CD4-positive, alpha-beta T cell treated with Interleukin-6 for 4 hours (primary cell): ENCODE measurements at regions not wholly inside any gene's neighbourhood (a gene's known extent, or its start where the extent isn't known, plus 50 kb on each side); places are given as distances from the start of the nearest gene placed in this dataset.
"Not testable (repeated sequence)": the region's sequence is repeated elsewhere in the genome, so short reads cannot be mapped to it uniquely, and the experiment has no call there.

Source experiments
- DNase-seq: peaks from one replicate; pipeline ENCODE4 v3.0.0-alpha.2; 2020; ENCODE audit warnings: mixed read lengths

GRCh38 chr1:8227674-8228073 lies 90.2 kb upstream of the SLC45A1 start:
- DNase-seq: not testable (repeated sequence)

GRCh38 chr1:8226747-8227146 lies 91.2 kb upstream of the SLC45A1 start:
- DNase-seq: no peak

- DNase-seq: not testable (repeated sequence)
Measured at GRCh38 chr1:8226024-8226423, 91.9 kb upstream of the SLC45A1 start.

- no peak for DNase-seq
Measured at GRCh38 chr1:8223526-8223925, 94.4 kb upstream of the SLC45A1 start.

GRCh38 chr1:8222789-8223188 lies 95.1 kb upstream of the SLC45A1 start:
- no peak for DNase-seq

GRCh38 chr1:8219530-8219929 lies 98.4 kb upstream of the SLC45A1 start:
- no peak for DNase-seq

- DNase-seq: no peak
Measured at GRCh38 chr1:8218351-8219092, 99.4 kb upstream of the SLC45A1 start.

GRCh38 chr1:8217809-8218208 lies 100.1 kb upstream of the SLC45A1 start:
- no peak for DNase-seq

- DNase-seq: peak; percentile 33
Measured at GRCh38 chr1:8217011-8217711, 100.8 kb upstream of the SLC45A1 start.

GRCh38 chr1:8216005-8216404 lies 101.9 kb upstream of the SLC45A1 start:
- no peak for DNase-seq

- DNase-seq: no peak
Measured at GRCh38 chr1:8214501-8215173, 103.3 kb upstream of the SLC45A1 start.

GRCh38 chr1:8213676-8214075 lies 104.2 kb upstream of the SLC45A1 start:
- DNase-seq: no peak

- no peak for DNase-seq
Measured at GRCh38 chr1:8213136-8213535, 104.8 kb upstream of the SLC45A1 start.

- no peak for DNase-seq
Measured at GRCh38 chr1:8212580-8213031, 105.3 kb upstream of the SLC45A1 start.

- DNase-seq: no peak
Measured at GRCh38 chr1:8211883-8212579, 105.9 kb upstream of the SLC45A1 start.

GRCh38 chr1:8211251-8211882 lies 106.5 kb upstream of the SLC45A1 start:
- no peak for DNase-seq

GRCh38 chr1:8207202-8207601 lies 110.7 kb upstream of the SLC45A1 start:
- DNase-seq: no peak

- no peak for DNase-seq
Measured at GRCh38 chr1:8206391-8206790, 111.5 kb upstream of the SLC45A1 start.

GRCh38 chr1:8205771-8206170 lies 112.1 kb upstream of the SLC45A1 start:
- no peak for DNase-seq

GRCh38 chr1:8204826-8205225 lies 113.1 kb upstream of the SLC45A1 start:
- no peak for DNase-seq

- no peak for DNase-seq
Measured at GRCh38 chr1:8203551-8203950, 114.4 kb upstream of the SLC45A1 start.

GRCh38 chr1:8203056-8203455 lies 114.9 kb upstream of the SLC45A1 start:
- DNase-seq: no peak
